ENCODE measurements at regions not wholly inside any gene's neighbourhood (a gene's known extent, or its start where the extent isn't known, plus 50 kb on each side); places are given as distances from the start of the nearest gene placed in this dataset.

DNA sequence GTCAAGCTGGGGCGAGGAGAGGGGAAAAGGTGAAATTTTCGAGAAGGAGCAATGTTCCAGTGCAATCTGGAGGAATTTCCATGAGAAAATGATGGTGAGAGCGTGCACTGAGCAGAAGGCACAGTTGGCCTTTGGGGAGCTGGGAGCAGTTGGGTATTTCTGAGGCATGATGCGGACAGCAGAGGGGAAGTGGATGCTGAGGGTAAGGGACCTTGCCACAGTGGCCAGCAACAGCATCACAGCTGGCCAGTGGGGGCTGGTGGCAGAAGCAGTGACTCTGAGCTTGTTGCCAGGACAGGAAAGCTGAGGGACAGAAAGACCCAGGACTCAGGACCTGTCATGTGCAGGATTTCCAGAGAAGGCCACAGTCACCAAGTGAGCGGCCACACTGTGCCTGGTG, 98.9 kb downstream of the LSM3 start:
- 98% methylated on average over 5 of the region's 5 CpGs for WGBS
- no peak overlapping the region for H3K4me3 ChIP-seq (ENCODE audit: low read depth, low read length)
- no peak overlapping the region for H3K27ac ChIP-seq (ENCODE audit: low read depth)
- no peaks in the 10 kb centered on the region for H3K4me1 ChIP-seq (ENCODE audit: insufficient read depth)
- no peaks in the 10 kb centered on the region for H3K36me3 ChIP-seq (ENCODE audit: insufficient read depth)
- no peak for DNase-seq (ENCODE audit: extremely low spot score)

DNA sequence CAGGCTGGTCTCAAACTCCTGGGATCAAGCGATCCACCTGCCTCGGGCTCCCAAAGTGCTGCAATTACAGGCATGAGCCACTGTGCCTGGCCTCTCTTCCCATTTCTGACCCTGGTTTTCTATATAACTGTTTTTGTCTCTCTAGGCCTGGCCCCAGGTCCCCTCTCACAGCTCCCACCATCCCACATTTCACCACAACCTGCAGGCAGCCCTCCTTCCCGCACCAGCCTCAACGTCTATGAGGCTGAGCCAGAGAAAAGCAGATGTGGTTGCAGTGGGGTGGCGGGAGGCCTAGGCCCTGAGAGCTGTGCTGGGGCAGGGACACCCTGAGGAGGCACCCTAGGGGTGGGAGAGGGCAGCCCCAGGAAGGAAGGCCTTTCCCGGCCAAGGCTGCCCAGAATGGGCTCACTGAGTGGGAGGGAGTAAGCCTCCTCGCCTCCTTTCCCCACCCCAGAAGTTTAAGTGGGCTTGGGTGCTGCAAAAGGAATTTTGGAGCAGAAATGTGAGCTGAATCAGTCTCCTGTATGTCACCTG, 99.7 kb downstream of the LSM3 start:
- no peak overlapping the region for H3K27ac ChIP-seq (ENCODE audit: low read depth)
- DNase-seq (ENCODE audit: extremely low spot score), result no peak
- 91% methylated on average over 7 of the region's 7 CpGs for WGBS
- no peaks in the 10 kb centered on the region for H3K36me3 ChIP-seq (ENCODE audit: insufficient read depth)
- H3K4me1 ChIP-seq (ENCODE audit: insufficient read depth), result no peaks in the 10 kb centered on the region
- no peak overlapping the region for H3K4me3 ChIP-seq (ENCODE audit: low read depth, low read length)

DNA sequence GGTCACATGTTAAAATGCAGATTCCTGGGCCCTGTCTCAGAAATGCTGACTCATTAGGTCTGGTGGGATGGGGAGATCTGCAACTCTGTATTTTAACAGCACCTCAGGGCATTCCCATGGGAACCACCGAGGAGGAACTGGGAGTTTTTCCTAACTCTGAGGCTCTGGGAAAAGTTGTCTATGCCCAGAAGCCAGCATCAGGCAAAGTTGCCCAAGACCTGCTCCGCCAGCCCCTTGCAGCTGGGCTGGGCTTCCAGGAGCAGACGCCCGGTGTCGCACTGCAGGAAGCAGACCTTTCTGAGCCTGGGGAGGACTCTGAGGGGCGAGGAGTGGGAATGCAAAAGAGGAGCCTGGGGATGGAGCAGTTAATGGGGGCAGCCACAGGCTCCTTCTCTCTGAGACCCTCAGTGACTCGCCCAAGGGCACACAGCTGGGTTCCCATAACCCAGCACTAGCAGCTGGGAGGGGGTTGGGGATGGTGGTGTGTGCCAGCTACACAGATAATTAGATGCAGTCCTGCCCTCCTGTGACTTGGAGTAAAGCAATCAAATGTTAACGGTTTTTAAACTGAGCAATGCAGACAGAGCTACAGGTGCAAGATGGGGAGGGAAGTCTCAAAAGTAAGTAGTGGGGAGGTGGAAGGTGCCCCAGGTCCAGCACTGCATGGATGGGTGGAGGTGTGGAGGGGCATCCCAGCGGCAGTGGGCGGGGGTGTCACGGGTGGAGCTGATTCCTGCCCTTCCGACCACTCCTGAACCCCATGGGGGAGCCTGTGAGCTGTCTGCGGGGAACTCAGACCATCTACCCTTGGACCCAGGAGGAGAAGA, 100.4 kb downstream of the LSM3 start:
- DNase-seq (ENCODE audit: extremely low spot score), result no peak
- WGBS, result 72% methylated on average over 13 of the region's 13 CpGs
- Histone ChIP-seq H3K4me1 (ENCODE audit: insufficient read depth) (no peaks in the 10 kb centered on the region), H3K4me3 (ENCODE audit: low read depth, low read length) (no peak overlapping the region), H3K36me3 (ENCODE audit: insufficient read depth) (no peaks in the 10 kb centered on the region), H3K27ac (ENCODE audit: low read depth) (no peak overlapping the region)

DNA sequence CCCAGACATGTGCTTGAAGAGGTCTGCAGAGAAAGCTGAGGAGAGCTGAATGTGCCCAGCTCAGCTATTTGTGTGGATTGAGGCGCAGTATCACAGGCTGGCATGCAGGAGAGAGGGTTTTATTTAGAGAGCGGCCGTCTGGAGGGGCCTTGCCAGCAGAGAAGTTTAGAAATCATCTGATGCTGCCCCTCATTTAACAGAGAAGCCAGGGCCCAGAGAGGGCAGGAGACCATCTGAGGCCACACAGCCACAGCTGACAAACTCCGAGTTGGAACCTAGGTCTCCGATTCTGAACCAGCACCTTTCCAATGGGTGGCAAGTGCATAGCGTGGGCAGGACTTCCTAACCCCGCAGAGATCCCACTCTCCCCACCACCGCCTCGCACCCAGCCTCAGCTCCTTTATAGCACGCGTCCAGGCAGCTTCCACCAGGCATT, 101.0 kb downstream of the LSM3 start:
- Histone ChIP-seq H3K27ac (ENCODE audit: low read depth) (no peak overlapping the region), H3K4me1 (ENCODE audit: insufficient read depth) (no peaks in the 10 kb centered on the region), H3K36me3 (ENCODE audit: insufficient read depth) (no peaks in the 10 kb centered on the region), H3K4me3 (ENCODE audit: low read depth, low read length) (no peak overlapping the region)
- WGBS, result 85% methylated on average over 11 of the region's 11 CpGs
- no peak for DNase-seq (ENCODE audit: extremely low spot score)

DNA sequence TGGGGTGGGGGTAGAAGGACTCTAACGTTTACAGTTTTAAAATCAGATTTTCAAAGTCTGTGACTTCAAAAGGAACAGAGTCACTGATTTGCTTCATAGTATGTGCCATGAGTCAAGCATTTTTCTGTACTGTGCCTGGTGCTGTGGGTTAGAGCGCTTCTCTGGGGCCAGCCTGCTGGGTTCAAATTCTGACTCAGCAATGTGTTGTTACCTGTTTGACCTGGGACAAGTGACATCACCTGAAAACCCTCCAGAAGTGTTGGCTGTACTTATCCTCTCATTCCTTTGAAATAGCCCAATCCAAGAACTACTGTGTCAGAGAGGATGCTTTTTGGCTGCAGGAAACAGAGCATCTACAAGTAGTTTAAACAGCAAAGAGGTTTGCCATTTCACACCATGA, 101.7 kb downstream of the LSM3 start:
- WGBS, result 71% methylated on average over 2 of the region's 2 CpGs
- no peak overlapping the region for H3K27ac ChIP-seq (ENCODE audit: low read depth)
- H3K4me3 ChIP-seq (ENCODE audit: low read depth, low read length), result no peak overlapping the region
- no peaks in the 10 kb centered on the region for H3K4me1 ChIP-seq (ENCODE audit: insufficient read depth)
- H3K36me3 ChIP-seq (ENCODE audit: insufficient read depth), result no peaks in the 10 kb centered on the region
- DNase-seq (ENCODE audit: extremely low spot score), result no peak

DNA sequence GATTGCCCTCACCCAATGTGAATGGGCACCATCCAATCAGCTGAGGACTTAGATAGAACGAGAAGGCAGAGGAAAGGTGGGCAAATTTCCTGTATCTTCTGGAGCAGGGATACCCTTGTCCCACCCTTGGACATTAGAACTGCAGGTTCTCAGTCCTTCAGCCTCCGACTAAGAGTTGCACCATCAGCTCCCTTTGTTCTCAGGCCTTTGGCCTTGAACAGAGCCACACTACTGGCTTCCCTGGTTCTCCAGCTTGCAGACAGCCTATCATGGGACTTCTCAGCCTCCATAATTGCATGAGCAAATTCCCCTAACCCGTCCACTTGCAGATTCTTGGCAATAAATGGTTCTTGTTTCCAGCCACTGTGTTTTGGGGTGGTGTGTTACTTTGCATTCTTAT, 102.4 kb downstream of the LSM3 start:
- 89% methylated on average over 3 of the region's 3 CpGs for WGBS
- Histone ChIP-seq H3K4me1 (ENCODE audit: insufficient read depth) (no peaks in the 10 kb centered on the region), H3K4me3 (ENCODE audit: low read depth, low read length) (no peak overlapping the region), H3K36me3 (ENCODE audit: insufficient read depth) (no peaks in the 10 kb centered on the region), H3K27ac (ENCODE audit: low read depth) (no peak overlapping the region)
- DNase-seq (ENCODE audit: extremely low spot score), result no peak

DNA sequence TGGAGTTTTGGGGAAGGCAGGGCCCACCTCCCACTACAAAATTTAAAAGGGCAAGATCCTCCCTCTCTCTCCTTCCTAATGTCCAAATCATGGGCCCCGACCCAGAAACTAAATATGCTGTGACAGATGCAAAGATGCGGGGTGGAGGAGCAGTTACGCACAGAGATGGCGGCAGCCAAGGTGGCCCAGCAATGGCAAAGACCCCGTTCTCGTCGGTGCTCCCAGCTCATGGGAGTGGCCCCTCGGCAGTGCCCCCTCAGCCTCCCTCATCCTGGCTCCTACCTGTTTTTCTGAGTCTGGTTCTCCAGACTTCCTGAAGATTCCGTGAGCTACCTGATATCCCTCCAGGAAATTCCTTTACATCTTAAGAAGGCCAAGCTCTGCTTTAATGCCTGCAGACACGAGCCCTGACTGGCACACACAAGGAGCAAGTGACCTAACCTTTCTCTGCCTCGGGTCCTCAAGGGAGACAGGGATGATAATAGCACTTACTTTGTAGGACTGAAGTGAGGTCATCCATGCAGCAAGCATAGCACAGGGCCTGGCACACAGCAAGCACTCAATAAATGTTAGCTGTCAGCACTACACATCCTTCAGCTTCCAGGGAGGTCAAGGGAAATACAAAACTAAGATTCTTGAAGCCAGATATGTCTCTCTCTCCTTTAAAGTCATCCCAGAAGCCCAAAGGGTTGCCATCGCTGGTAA, 103.5 kb downstream of the LSM3 start:
- Histone ChIP-seq H3K27ac (ENCODE audit: low read depth) (no peak overlapping the region), H3K4me1 (ENCODE audit: insufficient read depth) (no peaks in the 10 kb centered on the region), H3K4me3 (ENCODE audit: low read depth, low read length) (no peak overlapping the region), H3K36me3 (ENCODE audit: insufficient read depth) (no peaks in the 10 kb centered on the region)
- WGBS, result 92% methylated on average over 12 of the region's 12 CpGs
- no peak for DNase-seq (ENCODE audit: extremely low spot score)

DNA sequence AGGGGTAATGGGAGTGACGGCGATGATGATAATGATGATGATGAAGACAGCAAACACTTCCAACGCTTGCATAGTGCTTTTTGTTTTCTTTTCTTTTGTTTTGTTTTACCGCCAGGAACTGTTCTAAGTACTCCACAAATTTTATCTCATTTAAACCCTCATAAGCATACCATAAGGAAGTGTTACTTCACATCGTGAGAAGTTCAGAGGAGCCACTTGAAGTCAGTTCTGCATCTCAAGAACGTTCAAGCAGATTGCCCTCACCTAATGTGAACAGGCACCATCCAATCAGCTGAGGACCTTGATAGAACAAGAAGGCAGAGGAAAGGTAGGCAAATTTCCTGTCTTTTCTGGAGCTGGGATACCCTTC, 104.1 kb downstream of the LSM3 start:
- no peak overlapping the region for H3K27ac ChIP-seq (ENCODE audit: low read depth)
- no peak for DNase-seq (ENCODE audit: extremely low spot score)
- H3K4me3 ChIP-seq (ENCODE audit: low read depth, low read length), result no peak overlapping the region
- H3K36me3 ChIP-seq (ENCODE audit: insufficient read depth), result no peaks in the 10 kb centered on the region
- H3K4me1 ChIP-seq (ENCODE audit: insufficient read depth), result no peaks in the 10 kb centered on the region
- WGBS, result 91% methylated on average over 6 of the region's 6 CpGs

DNA sequence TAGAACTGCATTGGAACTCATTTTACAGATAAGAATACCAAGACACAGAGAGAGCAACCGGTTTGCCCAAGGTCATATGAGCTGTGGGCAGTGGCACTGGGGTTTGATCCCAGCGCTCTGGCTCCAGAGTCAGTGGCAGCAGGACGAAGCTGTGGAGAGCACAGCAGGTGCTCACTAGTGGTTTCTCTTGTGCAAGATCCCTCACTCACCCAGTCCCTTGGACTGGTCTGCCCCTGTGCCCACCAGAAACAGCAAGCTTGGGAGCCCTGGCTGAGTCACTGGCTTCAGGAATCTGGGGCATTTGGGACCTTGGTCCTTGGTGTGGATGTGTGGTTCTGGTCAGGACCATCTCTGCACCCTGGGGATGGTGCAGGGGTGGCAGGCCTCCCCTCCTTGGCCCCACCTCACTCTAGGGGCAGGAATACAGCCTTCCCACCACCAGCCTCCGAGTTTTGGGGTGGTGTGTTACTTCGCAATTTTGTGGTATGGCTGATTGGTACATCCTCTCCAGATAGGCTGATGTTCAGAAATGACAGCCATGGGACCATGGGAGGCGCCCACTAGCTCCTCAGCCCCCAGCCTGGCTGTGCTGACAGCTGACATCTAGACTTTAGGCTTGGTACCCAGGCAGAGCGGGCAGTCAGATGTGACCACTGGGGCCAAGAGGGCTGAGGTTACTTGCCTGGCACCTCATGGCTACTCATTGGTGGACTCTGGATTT, 104.6 kb downstream of the LSM3 start:
- no peak for DNase-seq (ENCODE audit: extremely low spot score)
- Histone ChIP-seq H3K4me3 (ENCODE audit: low read depth, low read length) (no peak overlapping the region), H3K27ac (ENCODE audit: low read depth) (no peak overlapping the region), H3K36me3 (ENCODE audit: insufficient read depth) (no peaks in the 10 kb centered on the region), H3K4me1 (ENCODE audit: insufficient read depth) (no peaks in the 10 kb centered on the region)
- WGBS, result 95% methylated on average over 7 of the region's 7 CpGs

DNA sequence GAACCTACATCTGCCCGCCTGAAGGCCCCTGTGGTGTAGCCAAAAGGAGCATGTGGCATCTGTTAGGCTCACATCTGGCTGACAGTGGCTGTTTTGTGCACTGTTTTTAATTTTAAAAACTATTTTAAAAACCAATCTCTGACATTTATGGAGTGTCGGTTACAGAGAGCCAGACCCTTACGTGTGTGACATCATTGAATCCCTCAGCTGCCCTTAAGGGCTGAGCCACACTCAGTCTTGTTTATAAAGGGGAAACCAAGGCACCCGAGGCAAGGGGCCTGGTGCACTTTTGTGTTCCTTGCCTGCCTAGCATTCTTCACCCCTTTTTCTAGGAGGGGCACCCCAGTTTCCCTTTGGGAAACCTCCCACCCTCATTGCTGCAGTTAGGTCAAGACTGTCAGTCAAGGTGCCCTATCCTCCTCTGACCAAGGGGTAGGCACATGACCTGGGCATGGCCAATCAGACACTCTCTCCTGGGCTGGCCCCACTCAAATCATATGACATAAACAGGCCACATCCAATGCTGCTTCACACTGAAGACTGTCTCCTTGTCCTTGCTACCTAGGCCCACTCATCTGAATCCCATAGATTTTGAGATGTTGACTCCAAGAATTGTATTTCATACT, 105.3 kb downstream of the LSM3 start:
- WGBS, result 66% methylated on average over 4 of the region's 4 CpGs
- no peaks in the 10 kb centered on the region for H3K4me1 ChIP-seq (ENCODE audit: insufficient read depth)
- no peak for DNase-seq (ENCODE audit: extremely low spot score)
- no peaks in the 10 kb centered on the region for H3K36me3 ChIP-seq (ENCODE audit: insufficient read depth)
- H3K4me3 ChIP-seq (ENCODE audit: low read depth, low read length), result no peak overlapping the region
- H3K27ac ChIP-seq (ENCODE audit: low read depth), result no peak overlapping the region

DNA sequence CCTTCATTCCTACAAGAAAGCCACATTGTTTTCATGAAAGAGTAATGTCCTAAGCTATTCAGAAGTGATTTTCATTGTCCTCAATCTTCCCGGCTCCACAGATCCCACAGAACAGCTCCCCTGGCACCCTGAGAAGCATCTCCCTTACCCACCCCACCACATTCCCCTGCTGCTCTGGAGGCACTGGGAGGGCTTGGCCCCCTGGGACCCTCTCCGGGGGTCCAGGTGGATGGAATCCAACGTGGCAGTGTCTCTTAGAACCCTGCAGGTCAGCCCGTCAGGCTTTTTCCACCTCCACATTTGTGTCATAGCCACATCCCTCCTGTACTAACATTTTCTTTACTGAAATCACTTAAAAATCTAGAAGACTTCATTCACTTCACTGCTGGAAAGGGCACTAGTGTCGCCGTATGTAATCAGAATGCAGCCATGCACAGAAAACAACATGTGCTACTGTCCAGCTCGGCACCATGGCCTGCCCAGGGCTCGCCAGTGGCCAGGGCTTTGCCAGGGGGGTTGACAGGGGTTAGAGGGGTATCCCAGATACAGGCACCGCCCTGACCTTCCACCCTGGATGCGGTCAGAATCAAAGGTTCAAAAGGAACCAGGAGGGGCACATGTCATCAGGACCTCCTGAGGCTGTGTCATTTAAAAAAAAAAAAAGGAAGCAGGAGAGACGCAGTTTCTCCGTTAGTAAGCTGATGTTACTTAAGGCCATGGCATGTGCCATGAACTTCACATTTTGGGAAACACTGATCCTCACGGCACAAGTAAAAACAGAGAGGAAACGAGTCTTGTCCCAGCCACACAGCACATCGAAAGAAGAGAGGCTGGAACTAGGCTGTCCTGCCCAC, 106.3 kb downstream of the LSM3 start:
- Histone ChIP-seq H3K4me3 (ENCODE audit: low read depth, low read length) (no peak overlapping the region), H3K36me3 (ENCODE audit: insufficient read depth) (no peaks in the 10 kb centered on the region), H3K27ac (ENCODE audit: low read depth) (no peak overlapping the region), H3K4me1 (ENCODE audit: insufficient read depth) (no peaks in the 10 kb centered on the region)
- 85% methylated on average over 15 of the region's 15 CpGs for WGBS
- no peak for DNase-seq (ENCODE audit: extremely low spot score)

DNA sequence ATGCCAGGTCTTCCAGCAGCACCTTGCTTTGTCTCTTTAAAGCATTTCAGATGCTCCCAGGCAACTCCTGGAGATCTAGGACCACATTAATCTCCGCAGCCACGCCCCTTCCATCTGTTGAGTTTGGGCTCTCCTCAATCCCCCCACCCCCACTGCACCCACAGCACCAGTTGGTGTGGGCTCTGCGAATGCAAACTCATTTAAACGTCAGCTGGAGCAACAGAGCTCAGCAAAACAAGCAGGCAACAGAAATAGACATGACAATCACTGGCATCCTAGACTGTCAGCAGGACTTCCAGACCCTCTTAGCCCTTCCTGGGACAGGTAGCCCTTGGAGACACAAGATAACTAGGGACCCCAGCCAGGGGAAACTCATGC, 106.9 kb downstream of the LSM3 start:
- WGBS, result 74% methylated on average over 4 of the region's 4 CpGs
- no peaks in the 10 kb centered on the region for H3K4me1 ChIP-seq (ENCODE audit: insufficient read depth)
- H3K27ac ChIP-seq (ENCODE audit: low read depth), result no peak overlapping the region
- no peaks in the 10 kb centered on the region for H3K36me3 ChIP-seq (ENCODE audit: insufficient read depth)
- no peak for DNase-seq (ENCODE audit: extremely low spot score)
- no peak overlapping the region for H3K4me3 ChIP-seq (ENCODE audit: low read depth, low read length)

Data from urinary bladder (tissue), 3 donors.